ENCODE measurements at regions not wholly inside any gene's neighbourhood (a gene's known extent, or its start where the extent isn't known, plus 50 kb on each side); places are given as distances from the start of the nearest gene placed in this dataset.

DNA sequence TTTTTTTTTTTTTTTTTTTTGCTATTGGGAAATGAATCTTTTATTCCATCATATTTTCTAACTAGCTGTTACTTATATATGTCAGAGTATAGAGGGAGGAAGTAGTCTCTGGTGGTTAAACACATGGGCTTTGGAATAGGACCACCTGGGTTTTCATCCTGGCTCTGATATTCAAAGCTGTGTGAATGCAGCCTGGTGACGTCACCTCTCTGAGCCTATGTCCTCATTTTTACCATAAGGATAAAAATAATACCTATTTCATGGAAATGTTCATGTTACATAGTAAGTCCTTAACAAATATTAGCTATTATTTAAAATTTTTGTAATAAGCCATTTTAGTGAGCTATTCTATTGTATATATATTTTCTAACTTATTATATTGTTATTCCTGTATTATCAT is 58.8 kb upstream of the TOX2 start:
- Mint-ChIP-seq H3K4me3 (no peak overlapping the region), H3K4me1 (no peaks in the 10 kb centered on the region), H3K9me3 (peaks cover 0 to 4% (median 0%) of the 10 kb centered on the region in 3 donors), H3K27ac (no peak overlapping the region), H3K27me3 (peaks cover 0 to 5% of the 10 kb centered on the region in 2 donors), H3K36me3 (no peaks in the 10 kb centered on the region)
- Histone ChIP-seq H3K36me3 (ENCODE audit: control insufficient read depth in 2 of 2, extremely low read depth in 1 of 2, insufficient read depth in 1 of 2, low read length in 1 of 2) (no peaks in the 10 kb centered on the region), H3K9me3 (no peaks in the 10 kb centered on the region), H3K27ac (ENCODE audit: low read length) (no peak overlapping the region), H3K4me3 (ENCODE audit: control insufficient read depth in 1 of 2, extremely low read depth in 1 of 2, low read length in 1 of 2) (no peak overlapping the region), H3K4me1 (ENCODE audit: control insufficient read depth in 1 of 2, extremely low read depth in 1 of 2, insufficient read depth in 2 of 2, low read length in 2 of 2) (no peaks in the 10 kb centered on the region), H3K27me3 (replicated peaks in 1 of 2; ENCODE audit: control insufficient read depth in 2 of 2, extremely low read depth in 1 of 2, insufficient read depth in 2 of 2, low read length in 1 of 2) (peaks cover 0 to 7% of the 10 kb centered on the region in 2 experiments)
- no CpG with 5 or more reads among the region's 1 CpG for WGBS (ENCODE audit: insufficient coverage)
- ChIA-PET CTCF (interaction anchor here in 1 of 2 donors (0.7 kb wide), 1 partner anchor 178 kb away, joined by 17 read pairs; no protein-coding TSS in a partner anchor), POLR2A (no interaction called here)
- no peak for DNase-seq
- ATAC-seq (replicated peaks in 1 of 4): no peak

GRCh38 chr20:43853918-43854317 is 60.7 kb upstream of the TOX2 start:
- Mint-ChIP-seq H3K9me3 (peaks cover 0 to 4% (median 0%) of the 10 kb centered on the region in 3 donors), H3K27me3 (peaks cover 0 to 5% of the 10 kb centered on the region in 2 donors), H3K4me3 (no peak overlapping the region), H3K27ac (no peak overlapping the region), H3K4me1 (no peaks in the 10 kb centered on the region), H3K36me3 (no peaks in the 10 kb centered on the region)
- 85% methylated on average over 5 of the region's 6 CpGs for WGBS (ENCODE audit: insufficient coverage)
- no peaks in the 10 kb centered on the region for H3K9me3 ChIP-seq
- H3K27me3 ChIP-seq (replicated peaks in 1 of 2; ENCODE audit: control insufficient read depth in 2 of 2, extremely low read depth in 1 of 2, insufficient read depth in 2 of 2, low read length in 1 of 2): peaks cover 0 to 4% of the 10 kb centered on the region in 2 experiments
- H3K27ac ChIP-seq (ENCODE audit: low read length): no peak overlapping the region
- ATAC-seq (replicated peaks in 1 of 4) (no peak), DNase-seq (no peak)
- ChIA-PET POLR2A (no interaction called here), CTCF (no interaction called here)
- H3K36me3 ChIP-seq (ENCODE audit: control insufficient read depth in 2 of 2, extremely low read depth in 1 of 2, insufficient read depth in 1 of 2, low read length in 1 of 2): no peaks in the 10 kb centered on the region
- H3K4me3 ChIP-seq (ENCODE audit: control insufficient read depth in 1 of 2, extremely low read depth in 1 of 2, low read length in 1 of 2): no peak overlapping the region
- H3K4me1 ChIP-seq (ENCODE audit: control insufficient read depth in 1 of 2, extremely low read depth in 1 of 2, insufficient read depth in 2 of 2, low read length in 2 of 2): no peaks in the 10 kb centered on the region

DNA sequence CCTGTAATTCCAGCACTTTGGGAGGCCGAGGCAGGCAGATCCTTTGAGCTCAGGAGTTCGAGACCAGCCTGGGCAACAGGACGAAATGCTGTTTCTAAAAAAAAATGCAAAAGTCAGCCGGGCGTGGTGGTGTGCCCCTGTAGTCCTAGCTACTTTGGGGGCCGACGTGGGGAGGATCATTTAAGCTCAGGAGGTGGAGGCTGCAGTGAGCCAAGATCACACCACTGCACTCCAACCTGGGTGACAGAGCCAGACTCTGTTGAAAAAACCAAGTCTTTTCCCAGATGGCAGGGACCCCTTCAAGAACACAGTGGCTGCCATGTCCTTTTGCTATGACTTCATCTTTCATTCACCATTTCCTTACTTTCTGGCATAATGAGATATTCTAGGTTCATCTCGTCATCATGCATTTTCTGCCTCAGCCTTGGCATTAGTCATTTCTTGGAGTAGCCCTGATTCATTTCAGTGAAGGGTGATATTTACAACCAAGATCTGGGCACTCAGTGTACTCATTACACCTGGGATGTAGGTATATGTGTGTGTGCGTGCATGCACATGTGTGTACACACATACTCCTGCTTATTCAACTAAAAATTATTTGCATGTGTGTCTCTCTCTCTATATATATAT is 61.4 kb upstream of the TOX2 start:
- ChIA-PET POLR2A (no interaction called here), CTCF (no interaction called here)
- Histone ChIP-seq H3K4me3 (ENCODE audit: control insufficient read depth in 1 of 2, extremely low read depth in 1 of 2, low read length in 1 of 2) (no peak overlapping the region), H3K4me1 (ENCODE audit: control insufficient read depth in 1 of 2, extremely low read depth in 1 of 2, insufficient read depth in 2 of 2, low read length in 2 of 2) (no peaks in the 10 kb centered on the region), H3K9me3 (no peaks in the 10 kb centered on the region), H3K27ac (ENCODE audit: low read length) (no peak overlapping the region), H3K27me3 (replicated peaks in 1 of 2; ENCODE audit: control insufficient read depth in 2 of 2, extremely low read depth in 1 of 2, insufficient read depth in 2 of 2, low read length in 1 of 2) (no peaks in the 10 kb centered on the region), H3K36me3 (ENCODE audit: control insufficient read depth in 2 of 2, extremely low read depth in 1 of 2, insufficient read depth in 1 of 2, low read length in 1 of 2) (no peaks in the 10 kb centered on the region)
- no peak overlapping the region for H3K27ac Mint-ChIP-seq
- H3K36me3 Mint-ChIP-seq: no peaks in the 10 kb centered on the region
- DNase-seq: no peak
- H3K27me3 Mint-ChIP-seq: peaks cover 0 to 5% of the 10 kb centered on the region in 2 donors
- H3K9me3 Mint-ChIP-seq: peaks cover 0 to 4% (median 0%) of the 10 kb centered on the region in 3 donors
- H3K4me3 Mint-ChIP-seq: no peak overlapping the region
- no peaks in the 10 kb centered on the region for H3K4me1 Mint-ChIP-seq
- WGBS (ENCODE audit: insufficient coverage): 90% methylated on average over 3 of the region's 9 CpGs
- ATAC-seq (replicated peaks in 1 of 4): no peak

DNA sequence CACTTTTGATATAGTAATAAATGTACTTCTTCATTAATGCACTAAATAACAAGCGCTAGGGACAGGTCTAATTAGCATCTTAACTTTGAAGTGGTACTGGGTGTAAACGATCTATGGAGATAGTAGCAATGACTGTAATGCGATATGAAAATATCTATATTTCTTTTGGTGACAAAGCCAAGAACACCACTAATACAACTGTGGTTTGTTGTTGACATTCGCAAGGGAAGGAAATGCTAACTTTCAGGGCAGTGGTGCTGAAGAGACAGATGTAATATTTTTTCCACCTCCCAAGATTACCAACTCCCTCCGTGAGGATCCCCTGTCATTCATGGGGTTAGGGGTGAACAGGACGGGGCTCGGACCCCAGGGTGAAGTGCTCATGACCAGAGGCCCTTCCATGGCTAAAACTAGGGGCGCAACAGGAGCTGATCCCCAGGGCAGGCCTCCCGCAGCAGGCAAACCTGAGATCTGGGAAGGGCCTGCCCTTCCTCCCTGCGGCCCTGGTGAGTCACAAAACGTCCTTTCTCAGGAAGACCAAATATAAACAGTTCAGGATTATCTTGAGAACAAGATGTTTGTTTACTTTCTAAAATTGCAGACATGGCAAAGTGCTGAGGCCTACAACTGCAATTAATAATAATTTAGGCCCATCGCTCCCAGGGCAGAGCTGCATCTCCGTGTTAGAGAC is 65.0 kb upstream of the TOX2 start:
- peaks cover 9 to 16% (median 14%) of the 10 kb centered on the region in 3 donors for H3K4me1 Mint-ChIP-seq
- no peak for DNase-seq
- no peaks in the 10 kb centered on the region for H3K36me3 Mint-ChIP-seq
- 90% methylated on average over 6 of the region's 13 CpGs for WGBS (ENCODE audit: insufficient coverage)
- POLR2A ChIA-PET: no interaction called here
- Histone ChIP-seq H3K9me3 (no peaks in the 10 kb centered on the region), H3K36me3 (ENCODE audit: control insufficient read depth in 2 of 2, extremely low read depth in 1 of 2, insufficient read depth in 1 of 2, low read length in 1 of 2) (no peaks in the 10 kb centered on the region), H3K4me3 (ENCODE audit: control insufficient read depth in 1 of 2, extremely low read depth in 1 of 2, low read length in 1 of 2) (no peak overlapping the region), H3K27me3 (replicated peaks in 1 of 2; ENCODE audit: control insufficient read depth in 2 of 2, extremely low read depth in 1 of 2, insufficient read depth in 2 of 2, low read length in 1 of 2) (peaks cover 0 to 2% of the 10 kb centered on the region in 2 experiments), H3K4me1 (ENCODE audit: control insufficient read depth in 1 of 2, extremely low read depth in 1 of 2, insufficient read depth in 2 of 2, low read length in 2 of 2) (peaks cover 2 to 4% of the 10 kb centered on the region in 2 experiments), H3K27ac (ENCODE audit: low read length) (no peak overlapping the region)
- CTCF ChIA-PET: no interaction called here
- no peak for ATAC-seq (replicated peaks in 1 of 4)
- H3K4me3 Mint-ChIP-seq: no peak overlapping the region
- no peaks in the 10 kb centered on the region for H3K27me3 Mint-ChIP-seq
- no peak overlapping the region for H3K27ac Mint-ChIP-seq
- no peaks in the 10 kb centered on the region for H3K9me3 Mint-ChIP-seq

- no peak for ATAC-seq (replicated peaks in 1 of 4)
- no peaks in the 10 kb centered on the region for H3K36me3 Mint-ChIP-seq
- no peak for DNase-seq
- no peak overlapping the region for H3K27ac Mint-ChIP-seq
- POLR2A ChIA-PET: no interaction called here
- Histone ChIP-seq H3K36me3 (ENCODE audit: control insufficient read depth in 2 of 2, extremely low read depth in 1 of 2, insufficient read depth in 1 of 2, low read length in 1 of 2) (no peaks in the 10 kb centered on the region), H3K27me3 (replicated peaks in 1 of 2; ENCODE audit: control insufficient read depth in 2 of 2, extremely low read depth in 1 of 2, insufficient read depth in 2 of 2, low read length in 1 of 2) (peaks cover 0 to 2% of the 10 kb centered on the region in 2 experiments), H3K4me1 (ENCODE audit: control insufficient read depth in 1 of 2, extremely low read depth in 1 of 2, insufficient read depth in 2 of 2, low read length in 2 of 2) (peaks cover 2 to 6% of the 10 kb centered on the region in 2 experiments), H3K9me3 (no peaks in the 10 kb centered on the region), H3K4me3 (ENCODE audit: control insufficient read depth in 1 of 2, extremely low read depth in 1 of 2, low read length in 1 of 2) (no peak overlapping the region), H3K27ac (ENCODE audit: low read length) (no peak overlapping the region)
- H3K4me3 Mint-ChIP-seq: no peak overlapping the region
- no peaks in the 10 kb centered on the region for H3K27me3 Mint-ChIP-seq
- WGBS (ENCODE audit: insufficient coverage): no CpG with 5 or more reads among the region's 6 CpGs
- peaks cover 9 to 20% (median 14%) of the 10 kb centered on the region in 3 donors for H3K4me1 Mint-ChIP-seq
- H3K9me3 Mint-ChIP-seq: no peaks in the 10 kb centered on the region
- CTCF ChIA-PET: no interaction called here
Measured at GRCh38 chr20:43846516-43846905, 68.1 kb upstream of the TOX2 start.

DNA sequence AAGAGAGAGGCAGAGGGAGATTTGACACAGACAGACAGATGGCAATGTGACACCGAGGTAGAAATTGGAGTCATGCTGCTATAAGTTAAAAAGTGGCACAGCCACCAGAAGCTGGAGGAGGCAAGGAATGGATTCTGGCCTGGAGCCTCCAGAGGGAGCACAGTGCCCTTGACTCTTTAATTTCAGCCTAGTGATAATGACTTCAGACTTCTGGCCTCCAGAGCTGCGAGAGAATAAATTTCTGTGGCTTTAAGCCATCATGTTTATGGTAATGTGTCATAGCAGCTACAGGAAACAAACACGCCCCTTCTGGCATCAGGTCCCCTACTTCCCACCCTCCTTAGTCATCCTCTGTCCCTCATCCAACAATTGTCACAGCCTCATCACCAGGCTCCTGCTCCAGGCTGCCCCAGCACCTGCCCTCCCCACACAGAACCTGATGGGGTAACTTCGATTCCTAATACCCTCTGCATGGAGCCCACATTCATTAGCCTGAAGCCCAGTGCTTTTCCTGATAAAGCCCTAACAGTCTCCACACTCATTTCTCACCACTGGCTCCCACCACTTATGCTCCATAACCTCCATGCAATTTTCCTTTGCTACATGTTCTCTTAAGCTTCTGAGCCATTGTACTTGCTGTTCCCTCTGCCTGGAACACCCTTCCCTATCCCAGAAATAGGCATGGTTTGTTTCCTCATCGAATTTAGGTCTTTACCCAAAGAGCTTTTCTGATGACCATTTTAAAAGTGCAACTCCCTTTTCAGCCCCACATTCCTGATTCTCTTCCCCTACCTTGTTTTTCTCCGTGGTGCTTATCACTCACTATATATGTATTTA is 69.7 kb upstream of the TOX2 start:
- H3K36me3 ChIP-seq (ENCODE audit: control insufficient read depth in 2 of 2, extremely low read depth in 1 of 2, insufficient read depth in 1 of 2, low read length in 1 of 2): no peaks in the 10 kb centered on the region
- no peak overlapping the region for H3K4me3 ChIP-seq (ENCODE audit: control insufficient read depth in 1 of 2, extremely low read depth in 1 of 2, low read length in 1 of 2)
- H3K27me3 ChIP-seq (replicated peaks in 1 of 2; ENCODE audit: control insufficient read depth in 2 of 2, extremely low read depth in 1 of 2, insufficient read depth in 2 of 2, low read length in 1 of 2): peaks cover 0 to 8% of the 10 kb centered on the region in 2 experiments
- H3K27ac ChIP-seq (ENCODE audit: low read length): no peak overlapping the region
- H3K4me1 Mint-ChIP-seq: peaks cover 13 to 28% (median 19%) of the 10 kb centered on the region in 3 donors
- no peak overlapping the region for H3K27ac Mint-ChIP-seq
- WGBS (ENCODE audit: insufficient coverage): 78% methylated on average over 2 of the region's 6 CpGs
- peaks cover 0 to 5% of the 10 kb centered on the region in 2 donors for H3K27me3 Mint-ChIP-seq
- H3K9me3 ChIP-seq: no peaks in the 10 kb centered on the region
- H3K9me3 Mint-ChIP-seq: no peaks in the 10 kb centered on the region
- no peaks in the 10 kb centered on the region for H3K36me3 Mint-ChIP-seq
- DNase-seq (no peak), ATAC-seq (replicated peaks in 1 of 4) (no peak)
- H3K4me3 Mint-ChIP-seq: no peak overlapping the region
- H3K4me1 ChIP-seq (ENCODE audit: control insufficient read depth in 1 of 2, extremely low read depth in 1 of 2, insufficient read depth in 2 of 2, low read length in 2 of 2): peaks cover 2 to 13% of the 10 kb centered on the region in 2 experiments
- ChIA-PET POLR2A (interaction anchor here in 1 of 2 donors (0.6 kb wide), 1 partner anchor 94 kb away, joined by 3 read pairs; no protein-coding TSS in a partner anchor), CTCF (no interaction called here)
